NCI-H82 (cell line): ENCODE measurements at regions not wholly inside any gene's neighbourhood (a gene's known extent, or its start where the extent isn't known, plus 50 kb on each side); places are given as distances from the start of the nearest gene placed in this dataset.

Experiments
- DNase-seq: peaks from one replicate; lab custom pipeline; 2025; lab: John Stamatoyannopoulos, UW

DNA sequence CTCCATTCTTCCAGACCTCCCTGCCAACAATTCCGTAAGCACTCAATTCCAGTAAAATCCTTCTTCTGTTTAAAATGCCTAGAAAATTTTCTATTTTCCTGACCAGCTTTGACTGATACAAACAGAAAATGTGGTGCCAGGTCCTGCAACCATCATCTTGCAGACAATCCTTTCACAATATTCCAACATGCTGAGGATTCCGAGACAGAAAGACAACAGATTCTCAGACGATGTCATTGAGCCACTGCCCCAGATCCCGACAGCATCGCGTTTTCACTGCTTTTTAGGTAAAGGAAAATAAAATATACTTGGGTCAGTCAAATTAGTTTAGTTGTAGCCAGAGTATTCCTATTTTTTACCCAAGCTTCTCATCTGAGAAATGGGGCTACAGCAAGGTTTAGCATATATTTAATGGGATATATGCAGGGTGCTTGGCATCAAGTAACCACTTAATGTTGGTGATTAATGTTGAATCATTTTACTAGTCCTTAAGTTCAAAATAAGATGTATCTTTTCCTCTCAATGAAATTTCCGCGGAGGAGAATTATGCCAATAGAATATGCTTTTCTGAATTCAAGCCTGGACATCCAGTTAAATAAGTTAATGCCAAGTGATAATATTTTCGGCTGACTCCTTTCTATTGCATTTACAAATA, 866.6 kb downstream of the SLC4A3 start:
- no peak for DNase-seq

DNA sequence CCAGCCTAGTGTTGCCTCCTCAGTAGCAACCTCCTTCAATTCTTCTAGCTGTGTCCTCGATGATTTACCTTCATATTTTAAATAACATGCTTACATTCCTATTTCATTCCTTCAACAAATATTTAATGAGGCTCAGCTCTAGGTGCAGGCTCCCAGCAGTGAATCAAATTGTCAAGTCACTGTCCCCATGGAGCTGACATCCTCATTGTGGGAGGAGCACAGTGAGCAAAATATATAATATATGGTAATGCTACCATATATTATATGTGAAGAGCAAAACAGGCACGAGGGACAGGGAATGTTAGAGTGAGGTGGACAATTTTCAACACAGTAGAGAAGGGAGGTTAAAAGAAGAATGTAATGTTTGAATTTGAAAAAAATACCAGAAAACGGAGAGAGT, 869.1 kb downstream of the SLC4A3 start:
- no peak for DNase-seq

DNA sequence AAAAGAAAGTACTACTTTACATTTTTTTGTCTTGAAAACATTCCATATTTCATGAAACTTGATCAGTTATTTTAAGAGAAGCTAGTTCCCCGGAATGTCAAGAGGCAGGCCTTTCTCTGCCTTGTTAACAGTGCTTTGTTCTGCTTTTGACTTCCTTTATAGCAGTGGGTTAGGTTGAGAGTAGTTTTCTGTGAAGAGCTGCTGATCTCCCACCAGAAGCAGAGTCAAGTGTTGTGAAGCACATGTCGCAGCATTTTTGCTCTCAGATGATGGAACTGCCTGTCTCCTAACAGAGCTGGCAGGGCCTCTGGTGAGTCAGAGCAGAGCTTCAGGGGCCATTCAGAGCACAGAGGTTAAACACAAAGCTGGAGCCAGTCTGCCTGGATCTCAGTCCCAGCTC, 871.8 kb downstream of the SLC4A3 start:
- no peak for DNase-seq

DNA sequence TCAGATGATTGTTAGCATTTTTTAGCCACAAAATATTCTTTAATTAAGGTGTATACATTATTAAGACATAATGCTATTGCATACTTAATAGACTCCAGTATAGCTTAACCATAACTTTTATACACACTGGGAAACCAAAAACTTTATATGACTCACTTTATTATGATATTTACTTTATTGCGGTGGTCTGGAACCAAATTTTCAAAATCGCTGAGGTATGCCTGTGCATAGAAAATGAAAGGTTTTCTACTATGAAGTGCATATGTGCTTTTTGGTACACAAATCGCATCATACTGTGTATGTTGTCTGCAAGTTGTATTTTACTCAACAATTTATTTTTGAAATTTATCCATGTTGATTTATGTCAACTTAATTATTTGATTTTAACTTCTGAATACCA, 875.1 kb downstream of the SLC4A3 start:
- DNase-seq, result no peak

DNA sequence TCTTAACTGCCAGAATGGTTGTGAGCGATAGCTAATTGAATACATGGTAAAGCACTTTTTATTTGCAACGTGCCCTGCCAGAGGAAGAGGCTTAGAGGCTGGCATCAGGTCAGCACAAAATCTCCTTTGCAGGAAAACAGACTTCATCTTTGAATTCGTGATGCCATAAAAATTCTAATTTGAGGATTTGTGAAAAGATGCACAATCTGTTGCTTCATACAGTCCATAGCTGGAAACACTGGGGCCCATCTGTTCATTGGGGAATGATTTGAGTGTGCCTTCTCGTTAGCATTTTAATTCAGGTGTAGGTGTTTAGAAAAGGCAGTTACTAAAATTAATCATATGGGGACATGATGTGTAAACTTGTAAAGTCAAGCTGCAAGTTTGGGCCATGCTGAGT, 876.0 kb downstream of the SLC4A3 start:
- DNase-seq, result no peak

DNA sequence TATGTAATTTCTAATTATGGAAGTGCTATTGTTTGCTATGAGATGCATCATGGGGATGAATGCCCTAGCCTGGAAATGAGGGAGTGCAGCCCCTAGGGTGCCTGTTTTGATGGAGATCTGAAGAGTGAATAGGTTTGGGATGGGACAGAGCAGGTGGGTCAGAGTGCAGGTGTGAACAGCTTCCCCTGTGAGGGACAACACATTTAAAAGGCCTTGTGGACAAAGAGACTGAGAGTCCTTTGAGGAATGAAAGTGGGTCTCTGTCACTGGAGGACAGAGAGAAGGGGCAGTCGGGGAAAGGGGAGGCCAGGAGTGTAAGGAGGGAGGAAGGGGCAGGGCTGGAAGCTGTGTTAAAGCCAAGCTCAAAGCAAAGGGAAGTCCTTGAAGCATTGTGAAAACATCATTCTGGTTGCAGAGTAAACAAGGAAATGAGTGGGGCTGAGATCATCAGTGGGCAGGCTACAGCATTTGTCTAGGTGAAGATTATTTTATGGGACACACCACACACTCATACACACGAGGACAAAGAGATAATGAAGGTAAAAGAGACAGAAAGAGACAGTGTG, 877.6 kb downstream of the SLC4A3 start:
- DNase-seq, result no peak

DNA sequence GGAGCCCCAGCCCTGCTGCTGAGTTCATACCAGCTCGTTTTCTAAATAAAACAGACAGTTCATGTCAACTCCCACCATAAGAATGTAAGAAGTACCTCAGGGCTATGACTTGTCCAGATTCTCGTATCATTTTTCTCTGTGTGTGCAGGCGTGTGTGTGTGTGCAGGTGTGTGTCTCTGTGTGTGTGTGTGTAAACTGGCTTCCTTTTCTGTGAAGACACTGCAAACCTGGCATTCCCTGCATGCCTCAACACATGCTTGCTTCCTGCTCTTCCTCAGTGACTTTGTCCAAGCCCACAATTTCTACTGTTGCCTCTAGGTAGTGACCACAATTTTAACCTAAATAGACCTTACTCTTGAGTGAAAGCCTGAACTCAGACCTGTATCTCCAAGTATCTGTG, 879.0 kb downstream of the SLC4A3 start:
- no peak for DNase-seq

DNA sequence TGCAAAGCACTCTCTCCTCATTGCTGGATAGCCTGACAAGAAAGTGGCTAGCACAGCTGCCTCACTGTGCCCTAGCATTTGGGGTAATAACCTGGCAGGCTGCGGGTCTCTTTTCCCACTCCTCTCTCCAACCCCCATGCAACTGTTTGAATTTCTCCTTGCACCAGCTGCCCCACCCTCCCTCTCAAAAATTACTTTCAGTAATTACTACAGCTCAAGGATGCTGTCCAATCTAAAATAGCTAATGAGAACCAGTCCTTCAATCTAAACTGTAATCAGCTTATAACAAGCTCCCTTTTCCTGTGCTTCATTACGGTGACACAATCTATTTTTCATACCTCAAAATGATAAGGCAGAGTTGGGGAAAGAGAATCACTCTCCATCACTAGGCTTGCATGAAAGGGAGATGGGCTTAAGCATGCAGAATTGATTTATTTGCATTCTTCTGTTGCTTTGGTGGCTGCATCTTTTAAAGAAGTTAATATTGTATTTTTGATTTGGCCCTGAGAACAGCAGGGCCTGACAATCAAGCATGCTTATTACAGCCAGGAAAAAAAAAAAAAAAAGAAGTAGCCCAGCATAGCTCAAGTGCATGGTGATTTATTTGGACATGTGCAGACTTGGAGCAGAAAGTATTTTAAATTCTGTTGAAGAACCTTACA, 881.8 kb downstream of the SLC4A3 start:
- peak; percentile 89 for DNase-seq

DNA sequence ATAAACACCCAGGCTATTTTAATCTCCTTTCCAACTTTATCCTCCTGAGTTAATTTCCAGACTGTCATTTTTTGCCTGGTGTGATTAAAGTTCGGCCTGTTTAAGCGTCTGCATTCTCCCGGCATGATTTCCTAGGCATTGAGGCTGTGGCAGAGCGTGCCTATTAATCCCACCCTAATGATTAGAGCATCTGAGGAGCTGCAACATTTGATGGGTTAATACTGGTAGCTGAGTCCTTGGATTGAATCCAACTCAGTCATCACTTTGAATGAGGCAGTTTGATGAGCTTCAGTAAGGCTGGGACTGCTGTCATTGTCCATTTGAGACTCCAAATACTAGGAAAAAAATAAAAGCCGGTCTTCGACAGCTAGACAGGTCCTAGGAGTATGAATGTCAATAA, 882.5 kb downstream of the SLC4A3 start:
- DNase-seq, result peak; percentile 97

DNA sequence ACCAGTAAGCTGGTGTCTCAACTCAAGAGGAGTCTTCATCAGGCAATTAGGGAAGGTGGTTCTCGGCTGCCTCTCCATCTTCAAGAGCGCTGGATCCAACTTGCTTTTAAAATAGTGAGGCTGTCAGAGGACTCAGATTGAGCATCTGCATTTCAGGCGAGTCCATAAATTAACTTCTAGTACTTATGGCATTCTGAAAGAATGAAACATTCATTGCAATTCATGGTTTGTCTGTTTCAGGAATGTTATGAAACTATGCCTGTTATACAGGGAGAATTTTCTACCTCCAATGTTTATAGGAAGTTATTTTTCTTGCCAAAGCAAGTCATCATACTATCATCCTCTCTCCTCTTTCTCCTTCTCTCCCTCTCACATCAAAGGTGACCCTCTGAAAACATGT, 883.2 kb downstream of the SLC4A3 start:
- DNase-seq, result peak; percentile 34

DNA sequence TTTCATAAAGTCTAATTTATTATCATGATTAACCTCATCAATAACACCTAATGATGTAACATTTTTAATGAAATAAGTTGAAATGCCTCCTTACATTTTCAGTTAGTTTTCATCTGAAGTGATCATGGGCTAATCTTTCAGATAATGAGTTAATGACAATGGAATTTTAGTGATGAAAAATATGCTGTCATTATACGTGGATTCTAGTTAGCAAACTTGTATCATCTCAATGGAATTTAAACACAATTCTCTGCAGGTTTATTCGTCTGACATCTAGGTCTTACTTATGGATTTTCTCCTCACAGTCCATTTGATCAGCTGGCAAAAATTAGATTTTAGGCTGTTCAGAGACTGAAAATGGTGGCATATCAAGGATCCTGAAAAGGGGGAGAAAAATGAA, 885.0 kb downstream of the SLC4A3 start:
- DNase-seq, result no peak

DNA sequence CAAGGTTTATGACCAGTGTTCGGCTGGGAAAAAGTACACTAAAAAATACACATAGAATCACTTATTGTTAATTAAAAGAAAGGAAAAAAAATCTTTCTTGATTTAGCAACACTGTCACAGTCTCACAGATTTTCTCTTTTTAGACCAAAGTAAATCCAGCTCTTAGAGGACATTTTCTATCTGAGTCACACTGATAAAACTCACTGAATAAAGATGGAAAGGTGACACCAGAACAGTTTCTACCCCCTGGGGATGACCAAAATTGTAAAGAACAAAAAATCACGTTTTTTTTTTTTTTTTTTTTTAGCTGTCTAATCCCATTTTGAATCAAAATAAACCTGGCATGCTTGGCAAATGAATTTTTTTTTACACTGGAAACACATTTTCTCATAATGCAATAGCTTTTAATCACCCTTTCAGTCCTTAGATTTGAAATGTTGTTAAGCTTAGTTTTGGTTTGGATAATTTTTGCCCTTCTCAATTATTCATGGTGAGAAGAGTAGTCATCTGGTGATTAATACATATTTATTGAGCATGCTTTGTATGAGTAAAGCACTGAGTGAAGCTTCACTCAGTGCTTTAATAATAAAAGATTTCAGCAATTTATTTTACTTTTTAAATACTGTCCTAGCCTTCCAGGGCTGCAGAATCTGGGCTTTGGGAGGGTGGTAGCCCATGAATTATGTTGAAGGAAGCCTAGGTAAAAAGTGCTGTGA, 886.3 kb downstream of the SLC4A3 start:
- no peak for DNase-seq

DNA sequence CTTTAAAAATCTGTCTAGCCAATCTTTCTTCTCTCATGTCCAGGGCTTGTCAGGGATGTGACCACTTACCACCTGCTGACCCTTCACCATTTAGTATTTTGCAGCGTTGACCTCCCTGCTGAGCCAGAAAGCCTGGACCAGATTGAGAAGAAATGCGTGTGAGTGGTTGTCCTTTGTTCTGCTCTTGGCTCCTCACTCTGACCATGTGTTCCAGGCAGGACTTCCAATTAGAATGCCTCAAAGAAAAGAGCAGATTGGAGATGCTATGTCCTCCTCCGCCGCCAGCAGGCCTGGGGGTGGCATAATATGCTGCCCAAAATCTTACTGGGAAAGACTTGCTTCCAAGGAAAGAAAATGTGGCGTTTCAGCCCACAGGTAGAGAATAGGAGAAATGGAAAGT, 894.1 kb downstream of the SLC4A3 start:
- DNase-seq, result no peak

DNA sequence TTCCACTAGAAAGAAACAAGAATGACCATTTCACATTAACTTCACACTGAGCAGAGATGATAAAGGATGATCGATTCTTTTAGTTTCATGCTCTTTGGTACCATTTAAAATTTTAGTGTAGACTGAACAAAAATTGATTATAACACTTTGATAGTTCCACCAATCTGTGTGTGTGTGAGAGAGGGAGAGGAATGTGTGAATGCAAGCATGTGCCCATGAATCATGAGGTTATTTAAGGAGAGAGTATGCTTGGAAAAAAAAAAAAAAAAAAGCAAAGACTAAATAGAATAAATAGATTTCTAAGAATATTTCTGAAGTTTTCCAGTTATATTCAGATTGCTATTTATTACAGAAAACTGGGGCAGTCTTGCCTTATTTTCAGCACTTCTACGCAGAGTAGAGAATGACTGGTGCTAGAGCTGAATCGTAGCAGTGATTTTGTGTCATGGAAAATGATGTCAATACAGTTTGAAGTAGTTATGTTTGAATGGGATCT, 900.8 kb downstream of the SLC4A3 start:
- DNase-seq, result no peak

DNA sequence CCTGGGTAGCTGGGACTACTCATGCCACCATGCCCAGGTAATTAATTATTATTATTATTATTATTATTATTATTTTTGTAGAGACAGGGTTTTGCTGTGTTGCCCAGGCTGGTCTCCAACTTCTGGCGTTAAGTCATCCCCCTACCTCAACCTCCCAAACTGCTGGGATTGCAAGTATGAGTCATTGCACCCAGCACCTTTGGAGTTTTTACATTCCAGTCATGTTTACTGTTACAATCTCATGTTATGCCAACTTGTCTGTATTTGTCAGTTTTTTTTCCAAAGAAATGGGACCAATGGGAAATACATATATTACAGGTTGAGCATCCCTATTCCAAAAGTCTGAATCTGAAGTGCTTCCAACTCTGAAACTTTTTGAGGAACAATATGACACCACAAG, 903.8 kb downstream of the SLC4A3 start:
- DNase-seq, result no peak

DNA sequence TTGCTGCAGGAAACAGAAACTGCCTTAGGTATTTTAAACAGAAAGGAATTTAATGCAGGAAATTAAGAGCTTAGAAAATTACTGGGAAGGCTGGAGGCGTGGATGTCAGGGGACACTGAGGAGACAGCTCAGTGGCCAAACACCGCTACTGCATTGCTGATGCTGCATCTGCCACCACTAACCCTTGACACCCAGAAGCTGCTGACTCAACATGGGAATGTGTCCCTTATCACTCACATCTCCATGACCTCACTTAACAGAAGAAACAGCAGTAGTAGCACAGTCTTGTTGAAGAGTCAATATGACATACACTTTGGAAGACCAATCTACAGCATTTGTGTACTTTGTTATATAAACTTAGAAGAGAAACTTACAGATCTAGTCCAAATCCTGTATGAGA, 906.1 kb downstream of the SLC4A3 start:
- DNase-seq, result peak; percentile 63

DNA sequence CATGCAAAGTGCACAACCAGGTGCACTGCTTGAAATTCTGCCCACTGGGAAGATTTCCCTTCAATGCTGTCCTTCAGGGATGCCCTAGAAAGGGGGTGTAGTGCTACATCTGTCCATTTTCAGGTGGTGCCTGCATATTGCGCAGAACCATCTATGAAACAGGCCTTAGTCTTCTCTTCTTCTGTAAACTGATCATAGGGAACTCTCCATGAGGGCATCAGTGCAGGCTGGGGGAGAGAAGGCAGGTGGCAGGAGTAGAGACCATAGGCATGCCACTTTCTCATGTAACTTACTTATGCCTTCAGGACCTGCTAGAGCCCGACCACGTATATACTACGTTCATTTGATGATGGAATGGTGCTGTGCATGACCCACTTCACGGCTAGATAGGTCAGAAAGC, 912.1 kb downstream of the SLC4A3 start:
- no peak for DNase-seq

DNA sequence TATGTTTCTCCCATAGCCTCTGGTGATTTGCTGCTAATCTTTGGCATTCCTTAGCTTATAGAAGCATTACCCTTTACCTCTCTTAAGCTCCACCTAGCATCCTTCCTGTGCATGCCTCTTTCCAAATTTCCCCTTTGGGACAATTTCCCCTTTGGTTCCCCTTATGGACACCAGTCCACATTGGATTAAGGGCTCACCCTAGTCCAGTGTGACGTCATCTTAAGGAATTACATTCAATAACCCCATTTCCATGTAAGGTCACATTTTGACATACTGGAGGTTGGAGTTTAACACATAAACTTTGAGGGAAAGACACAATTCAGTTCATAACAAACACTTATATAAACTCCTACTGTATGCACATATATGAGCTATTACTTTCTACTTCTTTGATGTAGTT, 916.6 kb downstream of the SLC4A3 start:
- DNase-seq, result no peak

DNA sequence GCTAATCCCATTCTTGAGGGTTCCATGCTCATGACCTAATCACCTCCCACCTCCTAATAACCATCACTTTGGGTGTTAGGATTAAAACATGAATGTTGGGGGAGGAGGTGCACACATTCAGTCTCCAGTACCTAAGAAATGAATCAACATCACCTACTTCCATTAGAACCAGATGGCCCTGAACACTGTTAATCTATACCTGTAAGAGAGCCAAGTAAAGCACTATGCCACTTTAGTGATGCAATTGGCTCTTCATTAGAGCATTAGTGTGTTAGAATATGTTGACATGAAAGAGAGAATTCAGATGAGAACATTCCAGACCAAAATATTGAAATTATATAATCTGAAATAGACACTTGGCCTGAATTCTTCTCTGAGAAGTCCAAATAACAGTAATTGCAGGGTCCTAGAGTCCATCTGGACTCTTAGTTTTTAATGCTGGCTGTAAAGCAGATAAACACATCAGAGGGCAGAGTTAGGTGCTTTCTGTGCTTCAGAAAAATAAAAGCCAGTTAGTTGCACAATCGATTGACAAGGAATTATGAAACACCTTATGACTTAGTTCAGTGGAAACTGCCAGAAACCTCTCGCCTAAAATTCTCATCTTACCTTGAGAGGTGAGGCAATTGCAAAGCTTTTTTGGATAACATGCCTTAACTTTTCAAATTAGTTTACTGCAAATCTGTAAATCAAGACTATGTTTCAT, 923.7 kb downstream of the SLC4A3 start:
- DNase-seq, result peak; percentile 69

DNA sequence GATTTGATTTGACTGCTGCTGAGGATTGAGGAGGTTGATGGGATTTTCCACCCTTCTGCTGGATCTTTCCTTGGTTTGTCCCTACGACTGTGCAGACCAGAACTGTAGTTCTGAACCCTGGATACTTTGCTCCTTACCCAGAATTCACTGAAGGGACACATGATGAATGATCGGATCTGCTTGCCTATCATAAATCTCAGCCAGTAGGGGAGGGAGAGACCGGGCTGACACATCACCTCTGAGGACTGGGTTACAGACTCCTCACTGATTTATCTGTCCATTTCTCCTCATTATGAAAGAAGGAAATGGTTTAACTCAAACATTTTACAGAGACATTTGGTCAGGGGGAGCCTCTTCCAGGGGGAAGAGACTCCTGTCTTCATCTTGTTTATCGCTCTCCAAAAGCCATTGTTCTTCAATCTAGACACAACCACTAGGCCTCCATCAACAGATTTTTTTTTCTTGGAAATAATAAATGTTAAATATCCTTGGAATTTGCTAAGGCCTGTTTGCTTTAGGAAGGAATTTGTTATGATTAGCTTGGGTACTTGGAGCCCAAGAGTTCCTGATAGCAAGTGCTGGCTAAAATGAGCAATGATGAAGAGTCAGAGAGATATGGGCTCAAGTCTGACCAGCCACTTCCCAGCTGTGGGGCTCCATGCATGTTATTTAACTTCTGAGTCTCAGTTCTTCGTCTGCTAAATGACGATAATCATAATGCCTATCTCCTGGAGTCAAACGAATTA, 925.5 kb downstream of the SLC4A3 start:
- DNase-seq, result no peak

DNA sequence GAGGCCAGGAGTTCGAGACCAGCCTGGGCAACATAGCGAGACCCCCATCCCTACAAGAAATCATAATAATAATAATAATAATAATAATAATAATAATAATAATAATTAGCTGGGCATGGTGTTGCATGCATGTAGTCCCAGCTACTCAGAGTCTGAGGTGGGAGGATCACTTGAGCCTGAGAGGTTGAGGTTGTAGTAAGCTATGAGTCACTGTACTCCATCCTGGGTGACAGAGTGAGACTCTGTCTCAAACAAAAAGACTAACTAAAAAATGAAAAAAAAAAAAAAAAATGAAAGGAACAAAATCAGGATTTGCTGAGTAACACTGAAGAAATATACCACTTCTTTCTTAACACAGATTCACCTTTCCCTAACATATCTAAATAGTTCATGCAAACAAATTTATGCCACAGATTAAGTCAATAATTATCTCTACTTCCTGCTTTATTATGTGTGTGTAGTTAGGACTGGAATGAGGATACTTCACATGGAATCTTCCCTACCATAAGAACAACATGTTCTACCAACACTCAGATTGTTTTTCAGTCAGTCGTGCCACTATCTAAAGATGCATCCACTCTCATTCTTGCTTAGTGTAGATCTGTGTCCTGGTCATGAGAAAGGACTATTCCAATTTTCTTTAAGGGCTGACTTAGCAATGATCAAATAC, 928.7 kb downstream of the SLC4A3 start:
- no peak for DNase-seq
